Activated naive CD4-positive, alpha-beta T cell treated with Interleukin-2 at 50 U/mL for 16 hours (primary cell): ENCODE measurements at regions not wholly inside any gene's neighbourhood (a gene's known extent, or its start where the extent isn't known, plus 50 kb on each side); places are given as distances from the start of the nearest gene placed in this dataset.
A peak's percentile ranks its signal among the peaks of the same experiment; 100 is the strongest.

ENCODE experiments used
- DNase-seq: peaks from one replicate; pipeline ENCODE4 v3.0.0-alpha.2; 2020

- no peak for DNase-seq
Observed at GRCh38 chr20:4600308-4601014, 85.8 kb upstream of the PRNP start.

GRCh38 chr20:4597215-4597614 lies 89.0 kb upstream of the PRNP start:
- DNase-seq: no peak

GRCh38 chr20:4593149-4593525 lies 93.1 kb upstream of the PRNP start:
- no peak for DNase-seq

GRCh38 chr20:4592316-4593148 lies 93.7 kb upstream of the PRNP start:
- DNase-seq: peak; percentile 54

- DNase-seq: no peak
Observed at GRCh38 chr20:4591975-4592315, 94.3 kb upstream of the PRNP start.

- DNase-seq: no peak
Observed at GRCh38 chr20:4585758-4586157, 100.5 kb upstream of the PRNP start.

- no peak for DNase-seq
Observed at GRCh38 chr20:4585104-4585753, 101.0 kb upstream of the PRNP start.

GRCh38 chr20:4584510-4584909 lies 101.7 kb upstream of the PRNP start:
- DNase-seq: no peak

GRCh38 chr20:4581838-4582237 lies 104.4 kb upstream of the PRNP start:
- no peak for DNase-seq

GRCh38 chr20:4578375-4578774 lies 107.9 kb upstream of the PRNP start:
- DNase-seq: no peak

GRCh38 chr20:4574356-4574690 lies 111.9 kb upstream of the PRNP start:
- DNase-seq: no peak

GRCh38 chr20:4573564-4574355 lies 112.5 kb upstream of the PRNP start:
- DNase-seq: no peak

- DNase-seq: no peak
Observed at GRCh38 chr20:4571759-4572531, 114.3 kb upstream of the PRNP start.

GRCh38 chr20:4569865-4570264 lies 116.4 kb upstream of the PRNP start:
- no peak for DNase-seq

GRCh38 chr20:4569092-4569491 lies 117.2 kb upstream of the PRNP start:
- DNase-seq: no peak

GRCh38 chr20:4568361-4568959 lies 117.8 kb upstream of the PRNP start:
- no peak for DNase-seq

- DNase-seq: no peak
Observed at GRCh38 chr20:4567170-4567569, 119.1 kb upstream of the PRNP start.

- no peak for DNase-seq
Observed at GRCh38 chr20:4563534-4563933, 122.7 kb upstream of the PRNP start.

GRCh38 chr20:4563031-4563430 lies 123.2 kb upstream of the PRNP start:
- no peak for DNase-seq

- DNase-seq: no peak
Observed at GRCh38 chr20:4560667-4561066, 125.6 kb upstream of the PRNP start.

- no peak for DNase-seq
Observed at GRCh38 chr20:4559906-4560305, 126.3 kb upstream of the PRNP start.

GRCh38 chr20:4559106-4559505 lies 127.2 kb upstream of the PRNP start:
- no peak for DNase-seq
